ENCODE measurements at regions not wholly inside any gene's neighbourhood (a gene's known extent, or its start where the extent isn't known, plus 50 kb on each side); places are given as distances from the start of the nearest gene placed in this dataset.

GRCh38 chr1:95520390-95520789 lies 286.4 kb downstream of the RWDD3 start:
- TF ChIP-seq, protein P1, sequence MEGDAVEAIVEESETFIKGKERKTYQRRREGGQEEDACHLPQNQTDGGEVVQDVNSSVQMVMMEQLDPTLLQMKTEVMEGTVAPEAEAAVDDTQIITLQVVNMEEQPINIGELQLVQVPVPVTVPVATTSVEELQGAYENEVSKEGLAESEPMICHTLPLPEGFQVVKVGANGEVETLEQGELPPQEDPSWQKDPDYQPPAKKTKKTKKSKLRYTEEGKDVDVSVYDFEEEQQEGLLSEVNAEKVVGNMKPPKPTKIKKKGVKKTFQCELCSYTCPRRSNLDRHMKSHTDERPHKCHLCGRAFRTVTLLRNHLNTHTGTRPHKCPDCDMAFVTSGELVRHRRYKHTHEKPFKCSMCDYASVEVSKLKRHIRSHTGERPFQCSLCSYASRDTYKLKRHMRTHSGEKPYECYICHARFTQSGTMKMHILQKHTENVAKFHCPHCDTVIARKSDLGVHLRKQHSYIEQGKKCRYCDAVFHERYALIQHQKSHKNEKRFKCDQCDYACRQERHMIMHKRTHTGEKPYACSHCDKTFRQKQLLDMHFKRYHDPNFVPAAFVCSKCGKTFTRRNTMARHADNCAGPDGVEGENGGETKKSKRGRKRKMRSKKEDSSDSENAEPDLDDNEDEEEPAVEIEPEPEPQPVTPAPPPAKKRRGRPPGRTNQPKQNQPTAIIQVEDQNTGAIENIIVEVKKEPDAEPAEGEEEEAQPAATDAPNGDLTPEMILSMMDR (IDR thresholded peaks at IDR 0.05; ENCODE audit: control extremely low read depth in 1 of 3, insufficient read depth in 1 of 3, low read depth in 1 of 3, low read length in 3 of 3) = no peak
- TF ChIP-seq NRF1 (IDR thresholded peaks at IDR 0.05; ENCODE audit: low read depth, low read length) = no peak

Measured in H1 (cell line).